ENCODE measurements at regions not wholly inside any gene's neighbourhood (a gene's known extent, or its start where the extent isn't known, plus 50 kb on each side); places are given as distances from the start of the nearest gene placed in this dataset.
"Not testable (repeated sequence)": the region's sequence is repeated elsewhere in the genome, so short reads cannot be mapped to it uniquely, and the experiment has no call there.

- Histone ChIP-seq H3K36me3 (ENCODE audit: insufficient read depth) (no peaks in the 10 kb centered on the region; the same call in 1 of the 2 replicates), H3K9me2 (ENCODE audit: insufficient read depth) (0 out of 2 replicates have a peak, but pooled peaks cover 8% of the 10 kb centered on the region), H3K27ac (ENCODE audit: low read depth) (no peak overlapping the region), H3K27me3 (ENCODE audit: insufficient read depth) (no peaks in the 10 kb centered on the region), H3F3A (replicated peaks; ENCODE audit: low read depth) (no peaks in the 10 kb centered on the region), H3K4me3 (no peak overlapping the region), H3K79me2 (replicated peaks; ENCODE audit: insufficient read depth) (no peaks in the 10 kb centered on the region), H3K4me1 (ENCODE audit: insufficient read depth) (no peaks in the 10 kb centered on the region), H2AFZ (no peak overlapping the region), H3K4me2 (no peak overlapping the region), H4K20me1 (replicated peaks; ENCODE audit: insufficient read depth) (no peaks in the 10 kb centered on the region)
- Mint-ChIP-seq H3K4me3 (no peak overlapping the region), H3K36me3 (ENCODE audit: low read depth) (no peaks in the 10 kb centered on the region), H3K27ac (no peak overlapping the region), H3K27me3 (ENCODE audit: insufficient read depth, low read depth, poor library complexity) (no peaks in the 10 kb centered on the region), H3K9me3 (peaks cover 5% of the 10 kb centered on the region; the same call in 1 of the 3 replicates), H3K4me1 (peaks cover 6% of the 10 kb centered on the region; the same call in 2 of the 3 replicates)
- ATAC-seq (no peak), DNase-seq (ENCODE audit: low spot score) (no peak)
- no peak for TF ChIP-seq CREB1 (CRISPR knock-in tag; IDR thresholded peaks at IDR 0.05; ENCODE audit: low read depth)
- no peak for TF ChIP-seq ZNF462 (CRISPR knock-in tag; IDR thresholded peaks at IDR 0.05)
These were observed 60.2 kb downstream of the MAFB start for GRCh38 chr20:40628877-40629276.

- not testable (repeated sequence) for H3K36me3 ChIP-seq (ENCODE audit: insufficient read depth); H3K36me3 Mint-ChIP-seq (ENCODE audit: low read depth); ATAC-seq
These were observed 70.0 kb downstream of the MAFB start for GRCh38 chr20:40619053-40619452.

More at GRCh38 chr20:40619053-40619452, 70.0 kb downstream of the MAFB start:
- not testable (repeated sequence) for H3K27ac ChIP-seq (ENCODE audit: low read depth); H3K27me3 Mint-ChIP-seq (ENCODE audit: insufficient read depth, low read depth, poor library complexity); H3K79me2 ChIP-seq (replicated peaks; ENCODE audit: insufficient read depth); H3F3A ChIP-seq (replicated peaks; ENCODE audit: low read depth); H3K27ac Mint-ChIP-seq; H3K27me3 ChIP-seq (ENCODE audit: insufficient read depth); H4K20me1 ChIP-seq (replicated peaks; ENCODE audit: insufficient read depth); H3K4me1 ChIP-seq (ENCODE audit: insufficient read depth); H3K4me2 ChIP-seq; H3K4me1 Mint-ChIP-seq; H3K4me3 ChIP-seq; H3K9me3 Mint-ChIP-seq; H3K9me2 ChIP-seq (ENCODE audit: insufficient read depth)
- peak overlapping the region; percentile 50; the same call in 2 of the 3 replicates for H3K4me3 Mint-ChIP-seq
- DNase-seq (ENCODE audit: low spot score), result peak; percentile 11
- peak overlapping the region; percentile 25; the same call in 1 of the 2 replicates for H2AFZ ChIP-seq
